GM18870 (cell line): ENCODE measurements at regions not wholly inside any gene's neighbourhood (a gene's known extent, or its start where the extent isn't known, plus 50 kb on each side); places are given as distances from the start of the nearest gene placed in this dataset.
"Not testable (repeated sequence)": the region's sequence is repeated elsewhere in the genome, so short reads cannot be mapped to it uniquely, and the experiment has no call there.

ENCODE experiments used
- ATAC-seq: cut with Tn5 transposase; IDR thresholded peaks from one replicate; pipeline ENCODE4 v1.9.1; 2021; ENCODE audit warnings: moderate library complexity; ENCODE audit not compliant: unreplicated experiment

DNA sequence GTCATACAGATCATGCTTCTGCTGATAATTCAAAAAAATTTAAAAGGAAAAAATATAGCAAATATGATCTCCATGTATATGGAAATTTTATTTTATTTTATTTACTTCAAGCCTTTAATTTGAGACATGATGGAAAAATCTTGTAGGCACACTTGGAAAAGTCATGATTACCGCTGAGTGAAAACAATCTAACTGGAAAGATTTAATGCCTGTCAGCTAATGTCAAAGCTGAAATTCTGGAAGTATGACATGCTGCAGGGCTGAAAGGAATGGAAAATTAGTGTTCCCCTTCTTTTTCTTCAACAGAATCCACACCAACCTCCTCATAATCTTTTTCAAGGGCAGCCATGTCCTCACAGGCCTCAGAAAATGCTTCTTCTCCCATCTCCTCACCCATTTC, 58.2 kb downstream of the RPRM start:
- no peak for ATAC-seq

DNA sequence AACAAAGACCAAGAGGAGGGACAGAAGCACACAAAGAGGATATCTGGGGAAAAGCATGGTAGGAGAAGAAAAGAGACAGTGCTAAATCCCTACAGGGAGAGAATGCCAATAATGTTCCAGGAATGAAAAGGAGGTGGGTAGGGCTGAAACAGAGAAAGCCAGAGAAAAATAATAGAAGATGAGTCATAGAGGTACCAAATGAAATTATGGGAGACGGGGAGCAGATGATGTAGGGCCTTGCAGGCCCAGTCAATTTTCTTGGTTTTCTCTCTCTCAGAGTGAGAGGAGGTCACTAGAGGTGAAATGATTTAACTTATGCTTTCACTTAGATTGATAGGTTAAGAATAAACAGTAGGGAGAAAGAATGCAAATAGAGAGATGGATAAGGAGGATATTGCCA, 61.5 kb downstream of the RPRM start:
- no peak for ATAC-seq

DNA sequence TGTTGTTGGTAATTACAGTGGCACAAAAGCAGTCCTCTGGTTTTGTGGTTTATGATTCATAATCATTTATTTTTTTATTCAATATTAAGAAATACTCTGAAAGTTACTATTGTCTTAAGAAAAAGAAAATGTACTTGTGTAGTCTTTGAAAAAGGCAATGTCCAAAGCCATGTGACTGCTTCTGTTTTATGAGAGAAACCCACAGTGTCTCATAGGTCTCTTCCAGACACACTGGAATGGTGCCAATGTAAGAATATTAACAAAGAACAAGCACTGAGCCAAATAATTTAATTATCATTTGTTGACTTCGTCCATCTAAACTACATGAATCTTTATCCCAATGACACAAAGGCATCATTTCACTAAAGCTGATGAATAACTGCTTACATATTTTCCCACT, 62.5 kb downstream of the RPRM start:
- ATAC-seq, result no peak

DNA sequence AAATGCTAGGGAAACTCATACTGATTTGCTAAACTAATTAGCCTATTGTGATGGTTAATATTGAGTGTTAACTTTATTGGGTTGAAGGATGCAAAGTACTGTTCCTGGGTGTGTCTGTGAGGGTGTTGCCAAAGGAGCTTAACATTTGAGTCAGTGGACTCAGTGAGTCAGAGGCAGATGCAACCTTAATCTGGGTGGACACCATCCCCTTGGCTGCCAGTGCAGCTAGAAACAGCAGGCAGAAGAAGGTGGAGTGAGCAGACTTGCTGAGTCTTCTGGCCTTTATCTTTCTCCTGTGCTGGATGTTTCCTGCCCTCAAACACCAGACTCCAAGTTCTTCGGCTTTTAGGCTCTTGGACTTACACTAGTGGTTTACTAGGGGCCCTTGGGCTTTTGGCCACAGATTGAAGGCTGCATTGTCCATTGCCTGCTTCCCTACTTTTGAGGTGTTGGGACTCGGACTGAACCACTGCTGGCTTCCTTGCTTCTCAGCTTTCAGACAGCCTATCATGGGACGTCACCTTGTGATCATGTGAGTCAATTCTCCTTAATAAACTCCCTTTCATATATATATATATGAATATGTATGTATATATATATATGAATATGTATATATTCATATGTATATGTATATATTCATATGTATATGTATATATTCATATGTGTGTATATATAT, 69.7 kb downstream of the RPRM start:
- ATAC-seq, result no peak

DNA sequence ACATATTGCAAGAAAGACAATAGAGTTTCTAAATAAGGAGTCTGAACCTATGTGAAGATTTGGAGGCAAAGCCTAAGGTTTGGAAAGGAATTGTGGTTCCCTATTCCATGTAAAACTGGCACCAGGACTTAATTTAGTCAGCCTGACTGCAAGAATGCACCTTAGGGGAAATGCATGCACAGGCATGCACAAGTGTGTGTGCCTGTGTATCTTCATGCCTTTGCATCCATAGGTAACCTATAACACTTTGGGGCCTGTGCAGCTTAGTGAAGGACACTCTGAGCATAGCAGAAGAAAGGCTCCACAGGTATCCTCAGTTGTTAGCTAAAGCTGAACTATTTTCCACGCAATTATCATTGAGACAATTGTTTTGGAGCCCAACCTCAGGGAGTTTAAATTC, 73.4 kb downstream of the RPRM start:
- ATAC-seq, result no peak

DNA sequence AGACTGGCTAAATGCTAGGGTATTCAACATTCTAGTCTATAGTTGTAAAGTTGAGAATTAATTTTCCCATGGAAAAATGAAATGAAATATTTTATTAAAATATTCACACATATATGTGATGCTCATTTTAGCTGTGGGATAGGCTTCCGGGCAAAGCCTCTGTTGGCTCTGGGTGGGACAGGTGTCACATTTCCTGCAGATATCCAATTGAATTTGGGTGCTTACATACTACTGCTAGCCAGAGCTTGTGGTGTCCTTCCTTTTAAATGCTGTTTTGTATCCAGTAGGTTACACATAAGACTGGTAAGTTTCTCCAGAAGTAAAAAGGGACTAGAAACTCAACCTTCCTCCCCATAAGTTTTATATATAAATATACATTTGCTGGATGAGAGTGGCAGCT, 73.8 kb downstream of the RPRM start:
- no peak for ATAC-seq

DNA sequence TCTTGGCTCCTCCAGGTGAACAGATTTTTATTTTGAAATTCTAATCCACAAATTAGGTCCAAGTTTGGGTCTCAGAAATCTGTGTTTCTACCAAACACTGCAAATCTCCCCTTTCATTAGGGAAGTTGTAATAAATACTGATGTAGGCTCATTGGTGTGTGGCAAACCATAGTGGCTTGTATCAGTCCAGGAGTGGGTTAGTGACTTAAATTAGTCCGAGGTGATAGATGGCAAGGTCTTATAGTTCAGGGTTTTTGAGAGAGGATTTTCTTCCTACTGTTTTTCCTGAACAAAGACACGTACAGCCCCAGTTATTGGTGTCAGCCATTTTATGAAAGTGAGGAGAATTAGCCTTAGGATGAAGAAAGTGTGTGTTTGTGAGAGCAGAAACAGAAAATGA, 74.6 kb downstream of the RPRM start:
- no peak for ATAC-seq

DNA sequence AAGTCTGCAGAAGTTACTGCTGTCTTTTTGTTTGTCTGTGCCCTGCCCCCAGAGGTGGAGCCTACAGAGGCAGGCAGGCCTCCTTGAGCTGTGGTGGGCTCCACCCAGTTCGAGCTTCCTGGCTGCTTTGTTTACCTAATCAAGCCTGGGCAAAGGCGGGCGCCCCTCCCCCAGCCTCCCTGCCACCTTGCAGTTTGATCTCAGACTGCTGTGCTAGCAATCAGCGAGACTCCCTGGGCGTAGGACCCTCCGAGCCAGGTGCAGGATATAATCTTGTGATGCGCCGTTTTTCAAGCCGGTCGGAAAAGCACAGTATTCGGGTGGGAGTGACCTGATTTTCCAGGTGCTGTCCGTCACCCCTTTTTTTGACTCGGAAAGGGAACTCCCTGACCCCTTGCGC, 75.2 kb downstream of the RPRM start:
- not testable (repeated sequence) for ATAC-seq

DNA sequence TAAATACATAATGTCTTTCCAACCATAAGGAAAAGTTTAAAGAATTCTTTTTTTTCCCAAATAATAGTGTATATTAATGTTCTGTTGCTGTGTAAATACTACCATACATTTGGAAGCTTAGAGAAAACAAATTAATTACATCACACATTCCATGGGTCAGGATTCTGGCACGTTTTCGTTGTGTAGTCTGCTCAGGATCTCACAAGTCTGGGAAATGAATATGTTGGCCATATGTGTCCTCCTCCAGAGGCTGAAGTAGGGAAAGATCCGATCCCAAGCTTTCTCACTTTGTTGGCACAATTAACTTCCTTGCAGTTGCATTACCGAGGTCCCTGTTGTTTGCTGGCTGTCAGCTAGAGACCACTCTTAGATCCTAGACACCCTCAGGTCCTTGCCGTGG, 83.9 kb downstream of the RPRM start:
- ATAC-seq, result no peak

DNA sequence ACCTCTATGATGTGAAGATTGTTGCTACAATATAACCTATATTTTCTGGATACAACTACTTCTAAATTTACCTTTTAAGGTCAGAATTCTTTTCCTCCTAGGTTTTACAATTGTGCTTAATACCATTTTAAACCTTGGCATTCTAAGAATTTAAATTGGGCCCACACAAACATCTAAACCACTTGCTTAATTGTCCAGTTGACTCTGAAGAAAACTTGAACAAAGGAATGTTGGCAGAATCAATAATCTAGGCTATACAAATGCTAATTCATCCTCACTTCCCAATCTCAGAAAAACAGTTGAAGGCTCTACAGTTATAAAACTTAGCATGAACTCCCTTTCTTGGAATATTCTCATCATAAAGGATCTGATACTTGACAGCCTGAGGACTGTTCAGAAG, 84.3 kb downstream of the RPRM start:
- ATAC-seq, result no peak

DNA sequence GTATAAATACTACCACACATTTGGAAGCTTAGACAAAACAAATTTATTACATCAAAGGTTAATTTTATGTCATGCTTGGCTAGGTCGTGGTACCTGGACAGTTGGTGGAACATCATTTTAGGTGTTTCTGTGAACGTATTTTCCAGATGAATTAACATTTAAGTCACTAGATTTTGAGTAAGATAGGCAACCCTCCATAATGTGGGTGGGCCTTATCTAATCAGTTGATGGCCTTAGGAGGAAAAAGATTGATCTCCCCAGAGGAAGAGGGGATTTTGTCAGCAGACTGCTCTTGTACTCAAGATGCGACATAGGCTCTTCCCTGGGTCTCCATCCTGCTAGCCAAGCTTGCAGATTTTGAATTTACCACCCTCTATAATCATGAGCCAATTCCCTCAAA, 85.0 kb downstream of the RPRM start:
- ATAC-seq, result no peak

DNA sequence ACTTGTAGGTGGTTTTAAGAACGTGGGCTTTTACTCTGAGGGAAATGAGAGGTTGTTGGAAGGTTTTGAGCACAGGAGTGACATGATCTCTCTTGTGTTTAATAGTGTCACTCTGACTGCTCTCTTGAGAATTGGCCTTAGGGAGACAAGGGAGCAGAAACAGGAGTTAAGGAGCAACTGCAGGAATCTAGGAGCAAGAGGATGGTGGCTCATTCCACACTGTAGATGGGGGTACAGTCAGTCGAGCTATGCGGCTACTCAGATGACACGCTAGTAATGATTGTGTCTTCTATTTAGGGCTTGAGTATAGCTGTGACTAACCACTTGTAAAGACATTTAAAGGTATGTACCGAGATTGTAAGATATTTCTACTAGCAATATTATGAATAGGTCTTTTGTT, 87.4 kb downstream of the RPRM start:
- no peak for ATAC-seq

DNA sequence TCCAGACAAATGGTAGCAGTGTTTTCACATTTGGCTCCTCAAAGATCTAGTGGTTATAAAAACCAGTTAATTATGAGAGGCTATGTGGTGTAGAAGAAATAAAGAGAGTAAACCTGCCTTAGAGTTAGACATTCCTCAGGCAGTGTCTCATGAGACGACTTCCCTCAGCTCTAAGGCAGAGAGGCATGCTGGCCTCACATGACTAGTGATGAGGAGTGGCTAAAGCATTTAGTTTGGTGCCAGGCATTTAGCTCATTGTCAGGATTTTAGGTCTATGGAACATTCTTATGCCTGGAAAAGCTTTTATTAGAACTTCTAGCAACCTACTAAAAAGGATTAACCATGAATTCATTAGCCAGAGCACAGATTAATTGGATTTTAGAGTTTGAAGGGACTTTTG, 90.3 kb downstream of the RPRM start:
- ATAC-seq, result no peak

DNA sequence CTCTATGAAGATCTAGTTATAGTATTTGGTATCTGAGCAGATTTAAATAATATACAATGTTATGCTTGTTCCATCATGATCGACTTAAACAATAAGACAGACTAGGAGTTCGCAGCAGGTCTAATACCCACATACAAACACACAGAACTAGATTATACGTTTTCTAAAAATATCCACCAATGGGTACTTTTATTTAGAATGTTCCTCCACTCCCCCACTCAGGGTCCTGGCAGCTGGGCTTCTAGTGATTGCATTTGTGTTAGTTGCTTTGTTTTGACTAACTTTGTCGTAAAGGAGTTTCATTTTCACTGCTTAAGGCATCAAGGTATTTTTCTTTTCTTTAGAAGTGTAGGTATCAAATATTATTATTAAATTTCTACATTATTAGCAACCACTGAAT, 91.4 kb downstream of the RPRM start:
- no peak for ATAC-seq

DNA sequence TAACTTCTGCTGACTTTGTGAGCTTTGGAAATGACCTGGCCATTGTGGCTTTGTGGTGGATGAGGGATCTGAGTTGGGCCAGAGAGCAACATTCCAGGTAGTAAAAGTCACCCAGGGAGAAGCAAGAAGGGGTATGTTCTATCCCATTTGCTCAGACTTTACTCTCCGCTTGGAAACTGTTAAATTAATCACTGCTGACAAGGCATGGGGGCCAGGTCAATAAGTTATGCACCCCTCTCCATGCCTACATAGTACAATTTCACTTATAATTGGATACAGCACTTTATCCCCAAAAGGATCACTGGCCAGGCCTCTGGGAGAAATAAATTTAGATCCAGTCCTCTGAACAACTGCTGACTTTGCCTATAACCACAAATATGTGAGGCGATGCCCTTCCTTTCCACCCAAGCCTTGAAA, 92.1 kb downstream of the RPRM start:
- ATAC-seq, result no peak

DNA sequence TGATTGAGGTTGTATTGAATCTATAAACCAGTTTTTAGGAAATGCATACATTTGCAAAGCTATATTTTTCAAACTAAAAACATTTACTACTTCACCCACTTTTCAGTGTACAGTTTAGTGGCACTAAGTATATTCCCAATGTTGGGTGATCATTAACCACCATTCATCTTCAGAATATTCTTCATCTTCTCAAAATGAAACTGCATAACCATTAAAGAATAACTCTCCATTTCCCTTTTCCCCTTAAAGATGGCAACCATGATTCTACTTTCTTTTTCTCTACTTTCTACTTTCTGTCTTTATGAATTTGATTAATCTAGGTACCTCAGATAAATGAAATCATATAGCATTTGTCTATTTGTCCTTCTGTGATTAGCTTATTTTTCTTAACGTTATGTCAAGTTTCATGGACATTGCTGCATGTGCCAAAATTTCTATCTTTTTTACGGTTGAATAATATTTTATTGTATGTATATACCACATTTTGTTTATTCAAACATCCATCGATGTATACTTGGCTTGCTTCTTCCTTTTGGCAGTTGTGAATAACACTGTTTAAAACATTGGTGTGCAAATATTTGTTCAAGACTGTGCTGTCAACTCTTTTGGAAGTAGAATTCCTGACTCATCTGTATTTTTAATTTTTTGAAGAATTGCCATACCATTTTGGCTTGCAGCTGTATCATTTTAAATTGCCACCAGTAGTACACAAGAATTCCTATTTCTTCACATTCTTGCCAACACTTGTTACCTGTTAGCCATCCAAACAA, 104.9 kb downstream of the RPRM start:
- peak; percentile 77 for ATAC-seq

DNA sequence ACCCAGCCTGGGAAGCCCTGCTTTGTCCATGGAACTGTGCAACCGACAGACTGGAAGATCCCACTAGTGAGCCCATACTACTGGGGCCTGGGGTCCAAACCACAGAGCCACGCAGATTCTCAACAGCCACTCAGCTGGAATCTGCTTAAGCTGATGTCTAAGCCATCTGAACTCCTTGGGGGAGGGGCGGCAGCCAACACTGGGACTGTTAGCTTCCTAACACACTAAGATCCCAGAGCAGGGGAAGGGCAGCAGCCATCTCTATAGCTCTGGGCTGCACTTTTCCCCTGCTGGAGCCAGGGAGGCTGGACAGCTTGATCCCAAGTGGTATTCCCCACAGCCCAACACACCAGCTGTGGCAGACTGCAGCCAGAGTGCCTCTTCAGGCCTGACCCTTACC, 118.3 kb downstream of the RPRM start:
- ATAC-seq, result no peak

DNA sequence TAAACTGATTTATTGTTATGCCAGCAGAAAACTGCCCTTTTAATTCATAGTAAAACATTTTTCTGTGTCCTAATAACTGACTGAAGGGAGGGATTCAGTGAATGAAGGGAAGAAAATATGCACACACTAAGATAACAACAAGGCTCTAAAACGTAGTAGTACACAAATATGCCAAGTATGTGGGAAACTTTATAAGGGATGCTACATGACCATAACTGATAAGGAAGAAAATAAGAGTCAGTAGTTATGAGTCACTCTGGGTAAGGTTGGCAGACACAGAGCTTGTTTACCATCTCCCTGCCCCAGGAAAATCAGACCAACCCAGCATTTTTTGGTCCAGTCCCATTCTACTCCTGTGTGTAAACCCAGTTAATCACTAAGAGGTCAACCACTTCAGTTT, 124.2 kb downstream of the RPRM start:
- no peak for ATAC-seq

DNA sequence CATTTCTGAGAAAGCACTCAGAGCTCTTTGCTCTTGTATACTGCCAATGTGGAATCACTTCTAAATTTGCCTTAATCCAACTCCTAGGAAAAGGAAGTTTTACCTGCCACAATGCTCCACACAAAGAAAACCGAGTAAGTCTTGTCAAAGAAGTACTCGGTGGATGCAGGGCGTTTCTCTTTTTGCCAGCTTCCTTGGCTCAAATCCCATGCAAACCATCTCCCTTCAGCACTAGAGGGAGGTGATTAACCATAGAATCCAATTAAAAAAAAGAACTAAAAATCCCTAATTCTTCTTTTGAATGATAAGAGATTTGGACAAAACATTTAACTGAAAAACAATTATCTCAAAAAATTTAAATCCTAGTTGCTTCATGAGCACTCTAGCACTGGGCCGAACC, 129.0 kb downstream of the RPRM start:
- ATAC-seq, result no peak

DNA sequence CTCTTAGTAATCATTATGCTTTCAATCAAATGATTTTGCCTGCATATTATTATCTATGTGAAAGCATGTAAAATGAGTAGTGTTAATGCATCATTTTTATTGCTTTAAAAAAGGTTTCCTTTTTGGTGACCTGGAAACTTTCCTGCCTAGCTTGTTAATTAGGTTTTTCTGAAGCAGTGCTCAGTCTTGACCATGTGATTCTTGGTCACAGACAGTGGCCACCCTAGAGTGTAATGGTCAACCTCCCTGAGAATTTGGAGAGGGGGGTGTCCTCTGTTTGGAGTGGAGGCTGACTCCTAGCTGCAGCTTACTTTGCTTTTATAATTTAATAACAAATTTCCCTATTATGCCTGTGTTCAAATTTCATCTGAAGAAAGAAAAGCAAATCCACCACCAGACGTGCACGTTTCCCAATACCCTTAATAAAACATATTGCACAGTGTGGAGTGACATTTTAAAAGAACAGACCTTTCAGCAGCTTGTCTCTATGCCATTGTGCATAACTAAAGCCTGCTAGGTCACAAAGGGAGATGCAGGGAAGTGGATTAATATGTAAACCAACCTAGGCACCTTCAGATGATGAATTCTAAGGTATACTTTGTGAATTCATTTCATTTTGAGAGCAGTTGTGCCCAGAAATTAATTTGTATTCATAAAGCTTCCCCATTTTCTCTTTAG, 130.6 kb downstream of the RPRM start:
- ATAC-seq, result no peak

DNA sequence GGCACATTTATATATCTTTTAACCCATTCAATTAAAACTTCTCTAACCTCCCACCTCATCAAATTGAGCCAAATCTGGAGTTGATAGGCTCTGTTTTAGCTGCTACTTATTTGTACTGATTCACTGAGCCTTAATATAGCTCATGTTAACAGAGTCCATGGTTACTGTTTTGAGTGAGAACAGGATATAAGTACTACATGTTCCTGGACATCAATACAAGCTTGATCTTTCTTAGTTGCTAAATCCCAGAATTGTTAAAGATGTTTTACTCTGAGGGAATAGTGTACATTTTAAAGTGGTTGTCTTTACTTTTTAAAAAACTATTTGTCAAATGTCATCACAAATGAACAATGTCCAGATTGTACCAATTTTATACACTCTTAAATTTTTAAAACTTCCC, 157.7 kb downstream of the RPRM start:
- no peak for ATAC-seq

DNA sequence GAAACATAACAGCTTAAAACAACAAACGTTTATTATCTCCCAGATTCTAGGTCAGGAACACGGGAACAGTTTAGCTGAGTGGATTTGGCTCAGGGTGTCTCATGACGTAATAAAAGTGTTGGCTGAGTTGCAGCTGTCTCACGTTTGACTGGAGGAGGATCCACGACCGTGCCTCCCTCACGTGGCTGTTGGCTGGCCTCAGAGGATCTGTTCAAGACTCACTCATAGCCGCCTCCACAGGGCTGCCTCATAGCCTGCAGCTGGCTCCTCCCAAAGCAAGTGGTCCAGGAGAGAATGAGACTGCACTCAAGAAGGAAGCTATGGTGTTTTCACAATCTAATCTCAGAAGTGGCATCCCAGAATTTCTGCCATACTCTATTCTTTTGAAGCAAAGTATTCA, 167.1 kb downstream of the RPRM start:
- no peak for ATAC-seq
